GM12892 (cell line): ENCODE measurements at regions not wholly inside any gene's neighbourhood (a gene's known extent, or its start where the extent isn't known, plus 50 kb on each side); places are given as distances from the start of the nearest gene placed in this dataset.

Experiments
- POLR2A ChIP-seq: IDR thresholded peaks from 2 replicates; pipeline ENCODE4 v1.6.1; 2011; ENCODE audit warnings: low read depth, low read length, control low read depth
- POLR2AphosphoS5 ChIP-seq: IDR thresholded peaks from 2 replicates; pipeline ENCODE4 v1.6.1; 2011; ENCODE audit warnings: low read depth, low read length, control low read depth
- TAF1 ChIP-seq: IDR thresholded peaks from 2 replicates; pipeline ENCODE4 v1.6.1; 2011; ENCODE audit warnings: low read depth, mild to moderate bottlenecking, control low read depth, low read length, borderline replicate concordance

- no peak for TF ChIP-seq POLR2A
- TF ChIP-seq POLR2AphosphoS5, result no peak
- TF ChIP-seq TAF1, result no peak
These were observed 183.6 kb upstream of the PMFBP1 start for GRCh38 chr16:72355561-72355960.
